Neural cell (in vitro differentiated cells): ENCODE measurements at regions not wholly inside any gene's neighbourhood (a gene's known extent, or its start where the extent isn't known, plus 50 kb on each side); places are given as distances from the start of the nearest gene placed in this dataset.

Experiments
- RAD21 ChIP-seq: fragments of 450-650 bp; conservative IDR thresholded peaks from 2 replicates; pipeline ENCODE4 v1.6.1; 2014; ENCODE audit warnings: antibody characterized with exemption, mild to moderate bottlenecking, moderate library complexity
- TF ChIP-seq, protein P1 (sequence below): IDR thresholded peaks from 2 replicates; pipeline ENCODE4 v1.6.1; 2012; ENCODE audit warnings: borderline replicate concordance
- TF ChIP-seq, protein P2 (sequence below): fragments of 450-650 bp; IDR thresholded peaks from 2 replicates; pipeline ENCODE4 v1.5.1; 2014; ENCODE audit warnings: antibody characterized with exemption, mild to moderate bottlenecking, moderate library complexity; ENCODE audit not compliant: poor library complexity, severe bottlenecking

DNA sequence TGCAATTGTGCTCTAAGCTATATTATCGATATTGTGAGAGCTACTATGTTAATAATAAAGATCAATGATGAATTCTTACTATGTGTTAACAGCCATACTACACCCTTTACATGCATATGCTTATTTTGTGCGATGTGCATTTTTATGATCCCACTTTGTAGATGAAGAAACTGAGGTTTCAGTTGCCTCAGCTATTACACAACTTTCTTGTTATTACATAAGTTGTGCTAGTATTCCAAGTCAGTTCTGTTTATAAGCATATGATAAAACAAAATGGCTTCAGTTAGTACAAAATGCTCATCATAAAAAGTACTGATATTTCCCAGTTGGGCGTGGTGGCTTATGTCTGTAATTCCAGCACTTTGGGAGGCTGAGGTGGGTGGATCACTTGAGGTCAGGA lies 471.5 kb upstream of the DCN start:
- TF ChIP-seq, protein P1, sequence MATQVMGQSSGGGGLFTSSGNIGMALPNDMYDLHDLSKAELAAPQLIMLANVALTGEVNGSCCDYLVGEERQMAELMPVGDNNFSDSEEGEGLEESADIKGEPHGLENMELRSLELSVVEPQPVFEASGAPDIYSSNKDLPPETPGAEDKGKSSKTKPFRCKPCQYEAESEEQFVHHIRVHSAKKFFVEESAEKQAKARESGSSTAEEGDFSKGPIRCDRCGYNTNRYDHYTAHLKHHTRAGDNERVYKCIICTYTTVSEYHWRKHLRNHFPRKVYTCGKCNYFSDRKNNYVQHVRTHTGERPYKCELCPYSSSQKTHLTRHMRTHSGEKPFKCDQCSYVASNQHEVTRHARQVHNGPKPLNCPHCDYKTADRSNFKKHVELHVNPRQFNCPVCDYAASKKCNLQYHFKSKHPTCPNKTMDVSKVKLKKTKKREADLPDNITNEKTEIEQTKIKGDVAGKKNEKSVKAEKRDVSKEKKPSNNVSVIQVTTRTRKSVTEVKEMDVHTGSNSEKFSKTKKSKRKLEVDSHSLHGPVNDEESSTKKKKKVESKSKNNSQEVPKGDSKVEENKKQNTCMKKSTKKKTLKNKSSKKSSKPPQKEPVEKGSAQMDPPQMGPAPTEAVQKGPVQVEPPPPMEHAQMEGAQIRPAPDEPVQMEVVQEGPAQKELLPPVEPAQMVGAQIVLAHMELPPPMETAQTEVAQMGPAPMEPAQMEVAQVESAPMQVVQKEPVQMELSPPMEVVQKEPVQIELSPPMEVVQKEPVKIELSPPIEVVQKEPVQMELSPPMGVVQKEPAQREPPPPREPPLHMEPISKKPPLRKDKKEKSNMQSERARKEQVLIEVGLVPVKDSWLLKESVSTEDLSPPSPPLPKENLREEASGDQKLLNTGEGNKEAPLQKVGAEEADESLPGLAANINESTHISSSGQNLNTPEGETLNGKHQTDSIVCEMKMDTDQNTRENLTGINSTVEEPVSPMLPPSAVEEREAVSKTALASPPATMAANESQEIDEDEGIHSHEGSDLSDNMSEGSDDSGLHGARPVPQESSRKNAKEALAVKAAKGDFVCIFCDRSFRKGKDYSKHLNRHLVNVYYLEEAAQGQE, result no peak
- TF ChIP-seq RAD21, result no peak
- TF ChIP-seq, protein P2, sequence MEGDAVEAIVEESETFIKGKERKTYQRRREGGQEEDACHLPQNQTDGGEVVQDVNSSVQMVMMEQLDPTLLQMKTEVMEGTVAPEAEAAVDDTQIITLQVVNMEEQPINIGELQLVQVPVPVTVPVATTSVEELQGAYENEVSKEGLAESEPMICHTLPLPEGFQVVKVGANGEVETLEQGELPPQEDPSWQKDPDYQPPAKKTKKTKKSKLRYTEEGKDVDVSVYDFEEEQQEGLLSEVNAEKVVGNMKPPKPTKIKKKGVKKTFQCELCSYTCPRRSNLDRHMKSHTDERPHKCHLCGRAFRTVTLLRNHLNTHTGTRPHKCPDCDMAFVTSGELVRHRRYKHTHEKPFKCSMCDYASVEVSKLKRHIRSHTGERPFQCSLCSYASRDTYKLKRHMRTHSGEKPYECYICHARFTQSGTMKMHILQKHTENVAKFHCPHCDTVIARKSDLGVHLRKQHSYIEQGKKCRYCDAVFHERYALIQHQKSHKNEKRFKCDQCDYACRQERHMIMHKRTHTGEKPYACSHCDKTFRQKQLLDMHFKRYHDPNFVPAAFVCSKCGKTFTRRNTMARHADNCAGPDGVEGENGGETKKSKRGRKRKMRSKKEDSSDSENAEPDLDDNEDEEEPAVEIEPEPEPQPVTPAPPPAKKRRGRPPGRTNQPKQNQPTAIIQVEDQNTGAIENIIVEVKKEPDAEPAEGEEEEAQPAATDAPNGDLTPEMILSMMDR, result no peak
